ENCODE measurements at regions not wholly inside any gene's neighbourhood (a gene's known extent, or its start where the extent isn't known, plus 50 kb on each side); places are given as distances from the start of the nearest gene placed in this dataset.

- no peak for DNase-seq (ENCODE audit: low read depth, low spot score)
- H3K27ac ChIP-seq = no peak overlapping the region
Observed at GRCh38 chr16:82504836-82505235, 121.9 kb upstream of the CDH13 start.

DNA sequence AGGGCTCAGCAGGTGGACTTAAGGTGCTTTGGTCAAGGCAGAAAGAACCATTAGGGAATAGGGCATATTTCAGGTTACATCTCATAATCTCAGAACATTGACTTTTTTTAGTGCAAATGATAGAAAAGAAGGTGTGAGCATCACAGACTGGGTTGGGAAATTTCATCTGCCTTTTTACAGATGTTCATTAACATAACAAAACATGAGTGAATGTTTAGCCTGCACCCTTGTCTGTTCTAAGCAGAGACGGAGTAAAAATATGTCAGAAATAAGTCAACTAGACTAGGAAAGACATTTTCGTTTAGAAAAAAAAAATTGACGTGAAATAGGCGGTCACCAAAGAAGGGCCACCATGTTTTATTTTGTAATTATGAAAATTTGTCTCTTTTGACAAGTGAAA is 127.5 kb upstream of the CDH13 start:
- DNase-seq (ENCODE audit: low read depth, low spot score) = no peak

DNA sequence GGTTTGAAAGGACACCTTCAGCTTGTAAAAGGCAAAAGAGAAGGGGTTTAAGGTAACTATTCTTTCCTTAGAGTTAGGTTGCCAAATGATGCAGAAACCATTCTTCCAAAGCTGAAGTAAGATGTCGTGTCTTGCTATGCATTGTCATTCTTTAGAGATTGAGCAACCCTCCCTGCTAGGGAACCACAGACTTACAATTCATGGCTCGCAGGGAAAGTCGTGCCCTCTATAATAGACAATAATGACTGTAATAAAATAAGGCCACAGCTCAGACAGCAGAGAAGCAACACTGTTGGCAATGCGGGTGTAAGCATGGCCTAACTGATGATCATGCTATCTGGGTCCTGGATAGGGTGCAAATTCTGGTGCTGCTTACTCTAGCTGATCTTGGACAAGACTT is 129.6 kb upstream of the CDH13 start:
- no peak overlapping the region for H3K27ac ChIP-seq
- no peak for DNase-seq (ENCODE audit: low read depth, low spot score)

More for the DNA sequence above, 127.5 kb upstream of the CDH13 start:
- H3K27ac ChIP-seq = no peak overlapping the region

GRCh38 chr16:82488460-82488859 is 138.3 kb upstream of the CDH13 start:
- DNase-seq (ENCODE audit: low read depth, low spot score) = no peak

GRCh38 chr16:82481455-82481854 is 145.3 kb upstream of the CDH13 start:
- no peak overlapping the region for H3K27ac ChIP-seq
- no peak for DNase-seq (ENCODE audit: low read depth, low spot score)

More at GRCh38 chr16:82488460-82488859, 138.3 kb upstream of the CDH13 start:
- no peak overlapping the region for H3K27ac ChIP-seq

DNA sequence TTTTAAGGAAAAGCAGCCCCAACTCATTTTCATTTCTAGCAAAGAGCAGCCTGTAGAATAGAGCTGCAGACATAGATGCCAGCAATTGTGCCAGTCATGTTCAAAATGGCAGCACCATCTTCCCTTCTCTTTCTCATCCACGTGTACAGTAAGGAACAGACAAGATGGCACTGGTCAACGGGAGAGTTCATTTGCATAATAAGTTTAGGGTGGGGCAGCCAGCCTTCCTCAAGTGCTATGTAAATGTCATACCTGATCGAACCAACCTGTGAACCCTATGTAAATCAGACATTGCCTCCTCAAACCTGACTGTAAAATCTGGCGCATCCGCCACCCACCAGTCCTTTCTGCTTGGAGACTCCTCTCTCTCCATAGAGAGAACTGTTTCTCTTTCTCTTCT is 150.0 kb upstream of the CDH13 start:
- DNase-seq (ENCODE audit: low read depth, low spot score) = no peak
- H3K27ac ChIP-seq = no peak overlapping the region

DNA sequence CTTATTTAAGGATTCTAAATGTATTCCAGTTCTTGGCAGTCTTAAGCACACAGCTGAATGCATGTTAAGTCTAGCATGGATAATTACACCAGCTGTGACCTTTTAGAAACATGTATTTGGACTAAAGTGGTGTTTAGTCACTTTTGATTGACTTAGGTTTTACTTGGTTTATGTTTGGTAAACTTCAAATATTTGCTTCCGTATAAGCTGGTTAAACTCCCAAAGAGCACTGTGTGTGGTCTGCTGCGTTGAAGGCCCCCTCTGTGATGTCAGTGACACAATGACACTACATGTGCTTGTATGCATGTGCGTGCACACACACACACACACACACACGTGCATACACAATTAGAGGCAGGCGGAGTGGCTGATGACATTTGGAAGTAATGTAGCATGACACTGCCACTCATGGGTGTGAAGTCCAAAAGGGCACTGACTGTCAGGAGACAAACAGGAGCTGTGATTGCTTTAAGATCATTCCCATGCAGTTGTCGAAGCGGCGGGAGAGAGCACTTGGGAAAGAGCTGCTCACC is 156.1 kb upstream of the CDH13 start:
- no peak for DNase-seq (ENCODE audit: low read depth, low spot score)
- H3K27ac ChIP-seq = no peak overlapping the region

DNA sequence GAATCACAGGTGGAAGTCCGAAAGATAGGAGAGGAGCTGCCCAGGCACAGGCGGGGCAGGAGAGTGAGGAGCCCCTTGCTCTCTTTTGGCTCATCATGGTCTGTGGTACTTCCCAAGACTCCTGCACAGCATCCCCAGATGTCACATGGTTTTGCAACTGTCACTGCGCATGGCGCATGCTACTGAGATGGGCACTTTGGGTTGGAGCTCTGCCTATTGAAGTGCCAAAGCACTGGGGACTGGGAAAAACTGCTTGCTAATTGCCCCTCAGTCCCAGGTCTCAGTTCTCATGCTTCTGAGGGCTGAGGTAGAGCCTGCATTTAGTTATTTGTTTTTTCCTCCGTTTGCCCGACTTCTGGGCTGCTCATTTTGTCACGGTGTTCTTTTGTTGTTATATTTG is 156.8 kb upstream of the CDH13 start:
- no peak overlapping the region for H3K27ac ChIP-seq
- DNase-seq (ENCODE audit: low read depth, low spot score) = no peak

GRCh38 chr16:82464187-82464586 is 162.6 kb upstream of the CDH13 start:
- DNase-seq (ENCODE audit: low read depth, low spot score) = no peak
- H3K27ac ChIP-seq = no peak overlapping the region

- no peak overlapping the region for H3K27ac ChIP-seq
- DNase-seq (ENCODE audit: low read depth, low spot score) = no peak
Observed at GRCh38 chr16:82460766-82461165, 166.0 kb upstream of the CDH13 start.

GRCh38 chr16:82459580-82460256 is 167.1 kb upstream of the CDH13 start:
- no peak overlapping the region for H3K27ac ChIP-seq
- DNase-seq (ENCODE audit: low read depth, low spot score) = no peak

DNA sequence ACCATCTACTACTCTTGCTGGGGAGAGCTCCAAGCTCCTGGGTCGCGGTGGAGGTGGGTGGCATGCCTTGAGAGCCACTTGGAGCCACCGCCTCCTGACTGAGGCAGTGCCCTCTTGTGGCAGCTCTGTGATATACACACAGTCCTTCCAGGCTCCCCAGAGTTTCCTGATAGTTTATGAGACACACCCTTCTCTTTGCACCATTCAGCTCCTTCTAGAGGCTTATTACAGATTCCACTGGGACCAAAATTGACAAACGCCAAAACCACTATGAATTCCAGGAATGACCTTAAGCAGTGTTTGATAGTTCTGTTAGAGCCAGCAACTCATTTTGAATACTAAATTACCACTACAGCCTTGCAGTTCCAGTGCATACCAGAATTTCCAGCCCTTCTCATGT is 170.1 kb upstream of the CDH13 start:
- peak; percentile 8 for DNase-seq (ENCODE audit: low read depth, low spot score)
- H3K27ac ChIP-seq = no peak overlapping the region

DNA sequence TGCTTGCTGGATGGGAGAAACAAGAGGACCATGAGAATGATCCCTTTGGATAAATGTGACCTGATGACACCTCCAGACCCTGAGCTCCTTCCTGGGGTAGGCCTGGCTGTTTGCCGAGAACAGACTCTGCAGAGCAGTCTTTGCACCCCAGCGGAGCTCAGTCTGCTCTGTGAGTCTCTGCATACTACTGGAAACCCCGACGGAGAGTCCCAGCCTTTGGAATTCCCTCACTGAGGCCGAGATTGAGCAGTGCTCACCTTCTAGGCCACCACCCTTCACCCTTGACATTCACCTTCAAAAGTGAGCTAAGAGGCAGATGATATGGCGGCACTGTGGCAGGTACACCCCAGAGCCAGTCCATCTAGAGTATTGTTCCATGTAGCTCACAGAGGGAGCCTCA is 172.2 kb upstream of the CDH13 start:
- no peak for DNase-seq (ENCODE audit: low read depth, low spot score)
- no peak overlapping the region for H3K27ac ChIP-seq

DNA sequence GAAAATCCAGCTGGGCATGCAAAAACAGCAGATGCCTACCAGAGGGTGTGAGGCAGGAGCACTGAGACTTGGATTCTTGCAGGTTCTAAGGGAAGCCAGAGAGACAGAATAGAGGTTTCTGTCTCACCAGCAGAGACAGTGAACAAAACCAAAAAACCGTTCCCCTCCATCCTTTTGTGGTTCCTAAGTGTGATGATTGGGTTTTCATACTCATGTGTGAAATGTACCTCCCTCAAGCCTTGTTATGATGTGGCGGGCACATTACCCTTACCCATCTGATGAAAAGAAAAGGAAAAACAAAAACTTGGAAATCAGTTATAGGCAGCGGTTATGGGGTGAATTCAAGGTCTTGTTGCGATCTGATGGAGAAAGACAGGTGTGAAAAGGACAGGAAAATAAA is 172.6 kb upstream of the CDH13 start:
- DNase-seq (ENCODE audit: low read depth, low spot score) = no peak
- H3K27ac ChIP-seq = no peak overlapping the region

GRCh38 chr16:82452004-82452756 is 174.6 kb upstream of the CDH13 start:
- no peak for DNase-seq (ENCODE audit: low read depth, low spot score)
- no peak overlapping the region for H3K27ac ChIP-seq

DNA sequence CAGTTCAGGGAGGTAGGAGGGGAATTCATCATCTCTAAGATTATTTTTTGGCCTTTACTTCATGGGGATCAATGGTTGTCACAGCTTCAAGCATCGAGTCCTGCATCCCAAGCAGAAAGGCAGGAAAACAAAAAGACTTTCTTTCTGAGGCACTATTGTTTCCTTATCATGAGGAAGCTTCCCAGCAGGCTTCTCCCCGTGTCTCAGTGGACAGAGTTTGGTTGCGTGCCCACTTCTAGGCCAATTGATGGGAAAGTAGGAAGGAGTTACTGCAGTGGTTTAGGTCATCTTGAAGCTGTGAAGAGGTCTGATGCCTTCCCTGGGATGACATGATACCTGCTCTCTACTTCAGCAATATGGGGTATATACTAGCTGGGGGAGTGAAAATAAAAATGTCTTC is 175.3 kb upstream of the CDH13 start:
- H3K27ac ChIP-seq = no peak overlapping the region
- DNase-seq (ENCODE audit: low read depth, low spot score) = no peak

- no peak overlapping the region for H3K27ac ChIP-seq
- DNase-seq (ENCODE audit: low read depth, low spot score) = no peak
Observed at GRCh38 chr16:82440336-82440735, 186.4 kb upstream of the CDH13 start.

DNA sequence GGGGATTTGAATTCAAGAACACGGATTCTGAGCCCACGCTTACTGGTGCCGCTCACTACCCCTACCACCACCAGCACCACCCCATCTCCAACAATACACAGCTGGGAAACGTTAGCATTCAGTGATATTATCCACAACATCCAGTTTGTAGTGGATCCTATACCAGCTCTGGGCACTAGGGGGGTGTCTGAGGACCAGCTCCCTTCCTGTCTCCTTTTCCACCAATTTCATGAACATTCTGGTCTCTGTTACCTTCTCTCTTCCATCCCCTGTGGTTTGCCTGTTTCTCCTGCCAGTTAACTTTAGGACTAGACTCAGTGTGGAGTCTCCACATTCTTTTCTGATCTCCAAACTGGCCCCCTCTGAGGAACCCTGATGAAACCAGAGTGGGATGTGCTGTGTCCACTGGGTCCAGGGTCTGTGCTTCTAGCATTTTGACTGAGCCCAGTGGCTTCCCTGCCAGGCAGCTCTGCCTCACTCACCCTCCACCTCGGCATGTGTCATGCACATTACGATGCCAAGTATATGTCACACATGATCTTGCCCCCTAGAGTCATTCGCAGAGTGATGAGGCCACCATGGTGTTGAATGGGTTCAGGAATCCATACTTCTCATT is 187.0 kb upstream of the CDH13 start:
- no peak overlapping the region for H3K27ac ChIP-seq
- no peak for DNase-seq (ENCODE audit: low read depth, low spot score)

GRCh38 chr16:82433042-82433441 is 193.7 kb upstream of the CDH13 start:
- no peak overlapping the region for H3K27ac ChIP-seq
- no peak for DNase-seq (ENCODE audit: low read depth, low spot score)

DNA sequence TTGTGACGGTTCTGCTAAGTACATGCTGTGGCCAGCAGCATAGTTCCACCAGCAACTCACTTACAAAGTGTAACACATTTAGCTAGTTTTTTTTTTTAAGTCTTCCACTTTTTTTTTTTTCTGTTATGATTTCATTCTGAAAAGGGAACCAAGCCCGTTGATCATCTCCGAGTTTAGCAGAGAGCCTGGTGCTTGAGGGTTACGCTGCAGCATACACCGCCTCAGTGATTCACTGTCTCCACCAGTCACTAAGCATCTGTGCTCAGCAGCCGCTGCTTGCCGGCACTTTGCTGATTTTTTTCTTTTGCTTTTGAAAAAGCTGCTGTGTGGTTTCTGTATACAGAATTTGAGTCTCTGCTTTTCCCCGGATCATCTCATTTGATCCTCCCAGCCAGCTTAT is 194.5 kb upstream of the CDH13 start:
- H3K27ac ChIP-seq = no peak overlapping the region
- DNase-seq (ENCODE audit: low read depth, low spot score) = no peak

DNA sequence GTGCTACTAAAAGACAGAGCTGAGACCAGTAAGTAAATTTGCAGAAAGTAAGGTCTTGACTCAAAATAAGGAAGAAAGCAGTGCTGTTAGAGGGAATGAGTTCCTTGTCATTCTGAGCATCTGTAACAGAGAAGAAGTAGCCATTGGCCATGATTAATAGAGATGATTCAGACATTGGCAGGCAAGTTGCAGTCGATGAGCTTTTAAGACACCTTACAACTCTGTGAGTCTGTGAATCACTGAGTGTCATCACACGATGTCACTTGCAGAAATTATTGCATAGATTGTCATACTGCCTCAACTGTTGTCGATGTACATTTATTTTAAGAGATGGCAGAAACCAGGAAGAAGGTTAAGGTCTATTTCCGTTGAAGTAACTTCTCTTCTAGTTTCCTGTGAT is 201.1 kb upstream of the CDH13 start:
- peak; percentile 12 for DNase-seq (ENCODE audit: low read depth, low spot score)
- H3K27ac ChIP-seq = no peak overlapping the region

All from epithelial cell of prostate (primary cell).